ENCODE measurements at regions not wholly inside any gene's neighbourhood (a gene's known extent, or its start where the extent isn't known, plus 50 kb on each side); places are given as distances from the start of the nearest gene placed in this dataset.

- Histone ChIP-seq H3K27me3 (ENCODE audit: insufficient read depth) (no peaks in the 10 kb centered on the region), H2AFZ (ENCODE audit: low read depth) (no peak overlapping the region), H3K4me2 (no peak overlapping the region), H3K79me2 (ENCODE audit: insufficient read depth) (no peaks in the 10 kb centered on the region), H3K9ac (no peak overlapping the region), H3K27ac (ENCODE audit: low read depth in 2 of 2, low read length in 1 of 2) (no peak overlapping the region), H3K9me3 (no peaks in the 10 kb centered on the region), H3K4me3 (ENCODE audit: low read depth in 2 of 2, low read length in 1 of 2) (no peak overlapping the region), H3K9me2 (no peaks in the 10 kb centered on the region), H4K20me1 (ENCODE audit: insufficient read depth) (no peaks in the 10 kb centered on the region), H3F3A (replicated peaks; ENCODE audit: insufficient read depth) (no peaks in the 10 kb centered on the region), H3K36me3 (replicated peaks in 1 of 2; ENCODE audit: control insufficient read depth in 1 of 2, insufficient read depth in 2 of 2, low read length in 1 of 2) (no peaks in the 10 kb centered on the region), H3K4me1 (ENCODE audit: control insufficient read depth in 1 of 2, insufficient read depth in 2 of 2, low read depth in 1 of 2, low read length in 1 of 2) (peaks cover 0 to 6% of the 10 kb centered on the region in 2 experiments; a peak in 1 of 4 replicates)
- DNase-seq: no peak
- ChIA-PET CTCF (interaction anchor here (0.8 to 1.3 kb wide), 4 partner anchors 12 to 46 kb away, joined by 3 to 4 read pairs (median 3); no protein-coding TSS in a partner anchor), POLR2A (no interaction called here)
- 80% methylated on average over 10 of the region's 10 CpGs for WGBS (ENCODE audit: low lambda C conversion rate)
- TF ChIP-seq SMC3 (IDR thresholded peaks at IDR 0.05; ENCODE audit: low read depth, low read length): no peak
- TF ChIP-seq CHD2 (IDR thresholded peaks at IDR 0.05; ENCODE audit: low read length, partially characterized antibody): no peak
- TF ChIP-seq JUND (IDR thresholded peaks at IDR 0.05): no peak
- TF ChIP-seq ELF1 (IDR thresholded peaks at IDR 0.05): no peak
These were observed 557.4 kb downstream of the BNC2 start for GRCh38 chr9:16312962-16313546.

- no peak overlapping the region for H3K4me2 ChIP-seq
- no peak overlapping the region for H2AFZ ChIP-seq (ENCODE audit: low read depth)
- 84% methylated on average over 3 of the region's 5 CpGs for WGBS (ENCODE audit: low lambda C conversion rate)
- no peaks in the 10 kb centered on the region for H3F3A ChIP-seq (replicated peaks; ENCODE audit: insufficient read depth)
- no peak overlapping the region for H3K27ac ChIP-seq (ENCODE audit: low read depth in 2 of 2, low read length in 1 of 2)
- no peaks in the 10 kb centered on the region for H3K27me3 ChIP-seq (ENCODE audit: insufficient read depth)
- no peak overlapping the region for H3K9ac ChIP-seq
- ChIA-PET CTCF (interaction anchor here (1.0 to 1.2 kb wide), 2 partner anchors 13 to 412 kb away, joined by 3 read pairs; no protein-coding TSS in a partner anchor), POLR2A (no interaction called here)
- no peaks in the 10 kb centered on the region for H3K9me3 ChIP-seq
- no peaks in the 10 kb centered on the region for H4K20me1 ChIP-seq (ENCODE audit: insufficient read depth)
- H3K36me3 ChIP-seq (replicated peaks in 1 of 2; ENCODE audit: control insufficient read depth in 1 of 2, insufficient read depth in 2 of 2, low read length in 1 of 2): no peaks in the 10 kb centered on the region
- no peaks in the 10 kb centered on the region for H3K79me2 ChIP-seq (ENCODE audit: insufficient read depth)
- TF ChIP-seq NRF1 (IDR thresholded peaks at IDR 0.05; ENCODE audit: low read depth, low read length) (no peak), RCOR1 (IDR thresholded peaks at IDR 0.05; ENCODE audit: low read length) (no peak), ZBTB33 (IDR thresholded peaks at IDR 0.05; ENCODE audit: borderline replicate concordance, low read depth) (no peak), CHD2 (IDR thresholded peaks at IDR 0.05; ENCODE audit: low read length, partially characterized antibody) (no peak)
- H3K4me1 ChIP-seq (ENCODE audit: control insufficient read depth in 1 of 2, insufficient read depth in 2 of 2, low read depth in 1 of 2, low read length in 1 of 2): peaks cover 0 to 6% of the 10 kb centered on the region in 2 experiments; a peak in 1 of 4 replicates
- no peak overlapping the region for H3K4me3 ChIP-seq (ENCODE audit: low read depth in 2 of 2, low read length in 1 of 2)
- H3K9me2 ChIP-seq: no peaks in the 10 kb centered on the region
- DNase-seq: no peak
These were observed 556.0 kb downstream of the BNC2 start for GRCh38 chr9:16314476-16314875.

GRCh38 chr9:16315720-16316119 is 554.8 kb downstream of the BNC2 start:
- Histone ChIP-seq H3K9me3 (no peaks in the 10 kb centered on the region), H3F3A (replicated peaks; ENCODE audit: insufficient read depth) (no peaks in the 10 kb centered on the region), H3K36me3 (replicated peaks in 1 of 2; ENCODE audit: control insufficient read depth in 1 of 2, insufficient read depth in 2 of 2, low read length in 1 of 2) (no peaks in the 10 kb centered on the region), H3K4me2 (no peak overlapping the region), H2AFZ (ENCODE audit: low read depth) (no peak overlapping the region), H3K4me1 (ENCODE audit: control insufficient read depth in 1 of 2, insufficient read depth in 2 of 2, low read depth in 1 of 2, low read length in 1 of 2) (peaks cover 0 to 6% of the 10 kb centered on the region in 2 experiments; a peak in 1 of 4 replicates), H3K9ac (no peak overlapping the region), H3K4me3 (ENCODE audit: low read depth in 2 of 2, low read length in 1 of 2) (no peak overlapping the region), H4K20me1 (ENCODE audit: insufficient read depth) (no peaks in the 10 kb centered on the region), H3K79me2 (ENCODE audit: insufficient read depth) (no peaks in the 10 kb centered on the region), H3K27ac (ENCODE audit: low read depth in 2 of 2, low read length in 1 of 2) (no peak overlapping the region), H3K9me2 (no peaks in the 10 kb centered on the region), H3K27me3 (ENCODE audit: insufficient read depth) (no peaks in the 10 kb centered on the region)
- WGBS (ENCODE audit: low lambda C conversion rate): 87% methylated on average over 6 of the region's 6 CpGs
- CTCF ChIA-PET: interaction anchor here (1.0 to 2.9 kb wide), 2 partner anchors 8 to 12 kb away, joined by 3 to 7 read pairs; no protein-coding TSS in a partner anchor
- DNase-seq: no peak
- POLR2A ChIA-PET: no interaction called here
- TF ChIP-seq ELF1 (IDR thresholded peaks at IDR 0.05): no peak
- no peak for TF ChIP-seq MXI1 (IDR thresholded peaks at IDR 0.05; ENCODE audit: low read depth, low read length)
- no peak for TF ChIP-seq REST (IDR thresholded peaks at IDR 0.05; ENCODE audit: low read depth, low read length)
- TF ChIP-seq EZH2phosphoT487 (IDR thresholded peaks at IDR 0.05; ENCODE audit: borderline replicate concordance, low read depth): no peak
- no peak for TF ChIP-seq ZBTB33 (IDR thresholded peaks at IDR 0.05; ENCODE audit: borderline replicate concordance, low read depth)
- no peak for TF ChIP-seq NFIC (IDR thresholded peaks at IDR 0.05; ENCODE audit: borderline replicate concordance)
- no peak for TF ChIP-seq RAD21 (IDR thresholded peaks at IDR 0.05; ENCODE audit: low read length)
- TF ChIP-seq MEF2A (IDR thresholded peaks at IDR 0.05; ENCODE audit: borderline replicate concordance, low read depth): no peak
- TF ChIP-seq TCF12 (IDR thresholded peaks at IDR 0.05): no peak
- TF ChIP-seq RFX5 (IDR thresholded peaks at IDR 0.05; ENCODE audit: low read length): no peak

Measured in SK-N-SH (cell line).